LHCN-M2 (cell line): ENCODE measurements at regions not wholly inside any gene's neighbourhood (a gene's known extent, or its start where the extent isn't known, plus 50 kb on each side); places are given as distances from the start of the nearest gene placed in this dataset.
"Not testable (repeated sequence)": the region's sequence is repeated elsewhere in the genome, so short reads cannot be mapped to it uniquely, and the experiment has no call there.

Source experiments
- DNase-seq: peaks from one replicate; pipeline ENCODE4 v3.0.0-alpha.2; 2012; ENCODE audit warnings: low read depth

DNA sequence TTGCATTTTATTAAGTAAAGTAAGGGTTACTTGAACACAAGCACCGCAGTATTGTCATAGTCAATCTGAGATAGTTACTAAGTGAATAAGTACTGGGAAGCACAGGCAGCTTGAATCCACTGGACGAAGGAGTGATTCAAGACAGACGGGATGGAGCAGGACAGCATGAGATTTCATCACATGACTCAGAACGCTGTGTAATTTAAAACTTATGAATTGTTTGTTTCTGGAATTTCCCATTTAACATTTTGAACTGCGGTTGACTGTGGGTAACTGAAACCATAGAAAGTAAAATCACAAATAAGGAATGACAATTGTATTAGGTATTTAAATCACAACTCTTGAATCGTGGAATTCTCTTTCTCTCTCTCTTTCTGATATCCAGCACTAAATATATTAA, 1630.4 kb upstream of the SEL1L start:
- DNase-seq, result peak; percentile 93

DNA sequence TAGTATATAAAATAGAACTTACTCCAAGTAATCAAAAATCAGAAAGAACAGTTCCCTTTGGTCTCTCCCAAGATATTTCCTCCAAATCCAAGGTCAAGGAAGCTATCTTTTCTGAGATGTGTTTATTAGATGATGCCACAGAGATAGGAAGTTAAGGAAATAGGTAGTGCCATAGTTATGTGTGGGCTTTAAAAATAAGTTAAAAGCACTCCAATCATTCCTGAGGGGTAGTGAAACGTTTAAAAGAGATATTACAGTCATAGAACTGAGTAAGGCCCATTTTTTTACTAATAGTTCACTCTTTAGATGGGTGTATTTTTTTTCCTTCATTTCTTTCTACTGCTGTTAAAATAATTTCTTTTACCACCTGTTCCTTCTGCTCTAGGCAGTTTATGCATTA, 1630.9 kb upstream of the SEL1L start:
- DNase-seq, result peak; percentile 3

DNA sequence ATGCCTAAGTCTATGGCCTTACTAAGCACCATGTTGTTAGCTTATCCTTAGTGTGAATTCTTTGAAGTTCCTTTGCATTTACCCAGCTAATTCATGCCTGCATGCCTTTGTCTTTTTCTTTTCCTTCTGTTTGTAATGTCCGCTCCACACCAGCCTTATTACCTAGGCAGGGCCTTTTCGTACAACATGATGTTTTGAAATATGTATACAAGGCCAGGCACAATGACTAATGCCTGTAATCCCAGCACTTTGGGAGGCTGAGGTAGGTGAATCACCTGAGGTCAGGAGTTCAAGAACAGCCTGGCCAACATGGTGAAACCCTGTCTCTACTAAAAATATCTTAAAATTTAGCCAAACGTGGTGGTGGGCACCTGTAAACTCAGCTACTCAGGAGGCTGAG, 1636.5 kb upstream of the SEL1L start:
- DNase-seq, result peak; percentile 15

DNA sequence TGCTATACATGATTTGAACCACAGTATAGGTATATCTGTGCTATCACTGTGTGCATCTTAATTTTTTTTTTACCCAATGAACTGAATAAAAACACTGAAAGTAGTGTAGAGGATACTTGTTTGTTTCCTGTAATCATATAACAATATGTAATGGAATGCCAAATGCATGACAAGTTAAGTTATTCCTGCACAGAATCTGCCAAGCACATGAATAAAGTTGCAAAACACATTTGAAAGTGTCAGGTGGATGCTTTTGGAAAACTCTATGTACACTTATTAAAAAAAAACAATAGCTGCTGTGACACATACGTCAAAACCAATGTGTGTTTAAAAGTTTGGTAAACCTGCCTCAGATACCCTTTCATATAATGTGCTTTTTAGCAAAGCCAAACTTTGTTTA, 1638.1 kb upstream of the SEL1L start:
- peak; percentile 9 for DNase-seq

GRCh38 chr14:83172363-83172762, 1638.7 kb upstream of the SEL1L start:
- DNase-seq, result peak; percentile 87

DNA sequence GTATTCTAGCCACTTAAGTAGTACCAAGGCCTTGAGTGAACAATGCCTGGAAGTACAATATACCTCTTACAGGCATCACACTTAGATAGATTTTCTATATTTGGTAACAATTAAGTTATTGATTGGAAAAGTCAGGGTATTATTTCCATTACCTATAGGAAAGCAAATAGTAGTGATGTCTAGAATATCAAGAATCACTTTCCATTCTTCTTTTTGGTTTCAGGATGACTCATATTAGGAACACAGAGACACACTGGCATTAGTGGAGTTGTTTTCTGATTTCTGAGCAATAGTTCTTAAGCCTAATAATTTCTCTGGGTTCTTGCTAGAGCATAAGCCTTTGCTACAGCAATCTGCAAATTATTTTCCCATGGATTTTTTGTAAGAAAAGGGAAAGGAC, 1640.0 kb upstream of the SEL1L start:
- peak; percentile 12 for DNase-seq

GRCh38 chr14:83184531-83184930, 1650.9 kb upstream of the SEL1L start:
- no peak for DNase-seq

DNA sequence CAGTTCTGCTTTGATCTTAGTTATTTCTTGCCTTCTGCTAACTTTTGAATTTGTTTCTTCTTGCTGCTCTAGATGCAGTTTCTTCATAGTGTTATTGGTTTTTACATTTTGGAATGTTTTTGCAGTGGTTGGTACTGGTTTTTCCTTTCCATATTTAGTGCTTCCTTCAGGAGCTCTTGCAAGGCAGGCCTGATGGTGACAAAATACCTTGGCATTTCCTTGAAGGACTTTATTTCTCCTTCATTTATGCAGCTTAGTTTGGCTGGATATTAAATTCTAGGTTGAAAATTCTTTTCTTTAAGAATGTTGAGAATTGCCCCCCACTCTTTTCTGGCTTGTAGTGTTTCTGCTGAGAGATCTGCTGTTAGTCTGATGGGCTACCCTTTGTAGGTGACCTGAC, 1654.7 kb upstream of the SEL1L start:
- DNase-seq, result not testable (repeated sequence)

DNA sequence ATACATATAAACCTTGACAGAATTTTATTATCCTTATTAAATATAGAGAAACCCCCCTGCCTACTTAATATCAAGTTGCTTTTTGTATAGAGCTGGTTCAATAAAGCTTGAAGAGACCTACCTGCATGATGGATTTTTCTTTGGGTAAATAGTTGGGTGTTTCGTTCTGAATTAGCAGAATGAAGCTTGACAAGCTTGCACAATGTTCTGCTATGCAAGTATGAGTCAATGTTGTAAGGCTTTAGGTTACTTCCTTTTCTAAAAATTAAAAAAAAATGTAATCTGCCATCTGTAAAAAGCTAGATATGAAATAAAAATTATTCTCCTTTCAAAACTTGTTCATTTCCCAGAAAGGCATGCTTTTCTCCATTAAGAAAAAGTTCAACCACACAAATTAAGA, 1662.6 kb upstream of the SEL1L start:
- DNase-seq, result peak; percentile 11

DNA sequence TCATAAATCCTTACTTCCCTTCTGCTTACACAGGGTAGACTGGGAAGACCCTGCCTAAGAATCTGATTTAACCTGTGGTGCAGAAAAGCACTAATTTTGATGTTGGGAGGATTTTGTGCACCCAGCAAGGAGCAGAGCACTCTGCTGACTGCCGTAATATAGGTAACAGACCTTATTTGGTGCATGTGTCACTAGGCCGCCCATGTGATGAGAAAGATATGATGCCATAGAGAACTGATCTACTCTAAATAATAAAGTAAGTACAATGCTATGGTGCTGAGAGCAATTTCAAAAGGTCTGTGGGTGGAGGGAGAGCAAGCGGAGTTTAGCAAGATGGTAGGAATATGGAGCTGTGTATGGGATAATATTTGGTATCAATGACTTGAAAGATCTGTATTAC, 1663.6 kb upstream of the SEL1L start:
- DNase-seq, result no peak

DNA sequence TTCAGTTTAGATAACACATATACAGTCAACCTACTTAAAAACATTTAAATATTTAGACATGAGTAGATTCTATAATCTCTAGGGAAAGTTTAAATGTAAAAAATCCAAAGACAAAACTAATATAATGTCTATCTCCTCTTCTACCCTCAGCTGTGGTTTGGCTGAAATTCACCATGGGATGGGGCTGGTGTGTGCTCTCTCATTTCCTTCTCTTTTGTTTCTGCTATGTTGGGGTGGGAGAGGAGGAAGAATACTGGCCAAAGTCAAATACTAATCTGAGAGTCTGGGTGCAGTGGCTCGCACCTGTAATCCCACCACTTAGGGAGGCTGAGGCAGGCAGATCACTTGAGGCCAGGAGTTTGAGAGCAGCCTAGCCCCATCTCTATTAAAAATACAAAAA, 1673.9 kb upstream of the SEL1L start:
- no peak for DNase-seq

DNA sequence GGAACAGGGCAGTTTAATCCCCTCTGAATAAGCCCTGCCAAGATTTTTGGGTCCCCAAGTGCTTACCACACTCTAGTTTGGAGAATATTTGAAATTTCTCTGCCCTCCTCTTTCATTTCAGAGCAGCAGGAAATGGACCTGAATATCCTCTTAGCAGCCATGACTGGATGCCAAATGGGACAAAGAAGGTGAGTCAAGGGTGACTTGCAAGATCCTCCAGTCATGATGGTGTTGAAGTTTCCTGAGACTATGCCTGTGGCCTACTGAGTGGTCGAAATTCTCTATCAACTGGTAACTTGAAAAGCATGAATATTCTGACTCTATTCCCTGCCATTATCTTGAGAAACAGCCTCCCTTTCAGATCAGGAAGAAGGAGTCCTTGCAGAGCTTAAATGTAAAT, 1674.7 kb upstream of the SEL1L start:
- DNase-seq, result peak; percentile 18

GRCh38 chr14:83217492-83217891, 1683.8 kb upstream of the SEL1L start:
- peak; percentile 87 for DNase-seq

GRCh38 chr14:83247924-83248639, 1714.4 kb upstream of the SEL1L start:
- DNase-seq, result no peak

DNA sequence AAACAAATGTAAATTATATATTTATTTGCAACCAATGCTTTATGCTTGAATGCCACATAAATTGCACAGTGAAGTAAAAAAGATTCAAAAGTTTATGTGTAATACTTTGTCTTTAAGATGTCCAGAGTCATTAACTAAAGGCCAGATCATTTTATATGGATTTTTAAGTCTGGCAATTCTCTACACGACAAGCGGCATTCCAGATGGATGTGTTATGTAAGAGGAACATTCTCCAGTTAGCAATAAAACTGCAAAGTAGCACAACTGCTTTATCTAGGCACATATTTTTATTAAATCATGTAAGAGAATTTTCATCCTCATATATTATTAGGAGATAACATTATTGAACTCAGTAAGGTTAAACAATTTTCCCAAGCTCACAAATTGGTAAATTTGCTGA, 1717.7 kb upstream of the SEL1L start:
- DNase-seq, result no peak

- DNase-seq, result no peak
Measured at GRCh38 chr14:83253870-83254269, 1720.2 kb upstream of the SEL1L start.

DNA sequence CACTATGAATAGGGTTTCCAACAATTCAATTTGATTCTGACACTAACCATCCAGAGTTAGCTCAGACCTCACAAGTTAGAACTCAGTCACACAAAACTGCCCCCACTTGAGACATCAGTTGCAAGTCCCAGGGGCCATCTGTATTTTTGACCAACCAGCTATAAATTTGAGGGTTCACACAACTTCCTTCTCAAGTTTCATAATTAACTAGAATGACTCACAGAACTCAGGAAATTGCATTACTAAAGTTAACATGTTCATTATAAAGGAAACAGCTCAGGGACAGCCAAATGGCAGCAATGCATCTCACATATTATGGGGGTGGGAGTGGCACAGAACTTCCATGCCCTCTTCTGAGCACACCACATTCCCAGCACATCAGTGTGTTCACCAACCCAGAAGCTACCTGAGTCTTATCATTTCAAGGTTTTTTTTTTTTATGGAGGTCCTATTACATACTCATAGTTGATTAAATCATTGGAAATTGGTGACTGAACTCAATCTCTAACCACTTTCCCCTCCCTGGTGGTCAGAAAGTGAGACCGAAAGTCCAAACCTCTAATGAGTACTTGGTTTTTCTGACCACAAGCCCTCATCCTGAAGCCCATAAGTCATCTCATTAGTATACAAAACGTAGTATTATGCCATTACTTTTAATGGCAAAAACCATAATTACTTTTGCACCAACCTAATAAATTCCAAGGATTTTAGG, 1721.5 kb upstream of the SEL1L start:
- DNase-seq, result peak; percentile 18

DNA sequence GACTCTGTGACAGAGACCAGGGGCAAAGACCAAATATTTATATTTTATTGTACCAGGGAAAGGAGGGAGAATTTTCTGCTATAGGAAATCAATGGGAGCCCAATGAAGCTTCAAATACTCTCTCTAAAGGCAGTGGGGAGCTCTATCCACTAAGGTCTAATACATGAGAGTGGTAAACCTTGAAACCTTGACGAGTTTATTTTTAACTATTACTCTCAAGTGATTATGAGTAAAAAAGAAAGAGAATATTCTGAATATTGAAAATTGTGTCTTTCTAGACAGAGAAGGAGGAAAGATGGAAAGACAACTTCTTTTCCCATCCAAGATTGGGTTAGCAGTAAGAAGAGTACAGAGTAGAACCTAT, 1722.1 kb upstream of the SEL1L start:
- DNase-seq, result no peak

- DNase-seq, result no peak
Measured at GRCh38 chr14:83257466-83258439, 1724.1 kb upstream of the SEL1L start.

GRCh38 chr14:83260751-83261150, 1727.1 kb upstream of the SEL1L start:
- no peak for DNase-seq

- no peak for DNase-seq
Measured at GRCh38 chr14:83269583-83269982, 1735.9 kb upstream of the SEL1L start.

GRCh38 chr14:83271663-83272062, 1738.0 kb upstream of the SEL1L start:
- DNase-seq, result no peak
